Neural progenitor cell (in vitro differentiated cells): ENCODE measurements at regions not wholly inside any gene's neighbourhood (a gene's known extent, or its start where the extent isn't known, plus 50 kb on each side); places are given as distances from the start of the nearest gene placed in this dataset.

Source experiments
- DNase-seq: peaks from one replicate; pipeline ENCODE4 v3.0.0-alpha.2; 2016; ENCODE audit warnings: low spot score
- H2AFZ ChIP-seq: fragments of 200-600 bp; sonication (generic); replicated peaks from 2 replicates; pipeline ENCODE4 v1.6.1; 2016; ENCODE audit warnings: antibody characterized with exemption
- H3F3A ChIP-seq: fragments of 200-600 bp; sonication (generic); 2 replicates; pipeline ENCODE4 v1.6.1; 2016; ENCODE audit warnings: antibody characterized with exemption, low read depth
- H3K27ac ChIP-seq: fragments of 200-600 bp; sonication (generic); 2 replicates; pipeline ENCODE4 v1.5.1; 2016; ENCODE audit warnings: mild to moderate bottlenecking
- H3K27me3 ChIP-seq: fragments of 200-600 bp; sonication (generic); 2 replicates; pipeline ENCODE4 v1.6.1; 2016; ENCODE audit warnings: mild to moderate bottlenecking, moderate library complexity
- H3K36me3 ChIP-seq: fragments of 200-600 bp; sonication (generic); 2 replicates; pipeline ENCODE4 v1.5.1; 2016
- H3K4me1 ChIP-seq: fragments of 200-600 bp; sonication (generic); 2 replicates; pipeline ENCODE4 v1.6.1; 2016; ENCODE audit warnings: mixed run types
- H3K4me2 ChIP-seq: fragments of 200-600 bp; sonication (generic); 2 replicates; pipeline ENCODE4 v1.6.1; 2016
- H3K4me3 ChIP-seq: fragments of 200-600 bp; sonication (generic); 2 replicates; pipeline ENCODE4 v1.5.1; 2016
- H3K79me2 ChIP-seq: fragments of 200-600 bp; sonication (generic); 2 replicates; pipeline ENCODE4 v1.6.1; 2016; ENCODE audit warnings: low read depth
- H3K9ac ChIP-seq: fragments of 200-600 bp; sonication (generic); 2 replicates; pipeline ENCODE4 v1.6.1; 2016
- H3K9me3 ChIP-seq: fragments of 200-600 bp; sonication (generic); 2 replicates; pipeline ENCODE4 v1.5.1; 2016; ENCODE audit warnings: low read depth
- H4K20me1 ChIP-seq: fragments of 200-600 bp; sonication (generic); 2 replicates; pipeline ENCODE4 v1.6.1; 2016; ENCODE audit warnings: low read depth
- H3K27ac Mint-ChIP-seq: 3 replicates; pipeline ENCODE4 v1.8.0; 2021; ENCODE audit warnings: mixed read lengths
- H3K27me3 Mint-ChIP-seq: 2 replicates; pipeline ENCODE4 v1.8.0; 2022; ENCODE audit warnings: low read depth, mild to moderate bottlenecking, inconsistent platforms, moderate library complexity, mixed read lengths; ENCODE audit not compliant: insufficient read depth
- H3K36me3 Mint-ChIP-seq: 3 replicates; pipeline ENCODE4 v1.8.0; 2021; ENCODE audit warnings: mixed read lengths
- H3K4me1 Mint-ChIP-seq: 3 replicates; pipeline ENCODE4 v1.8.0; 2021; ENCODE audit warnings: mixed read lengths
- H3K4me3 Mint-ChIP-seq: 3 replicates; pipeline ENCODE4 v1.8.0; 2021; ENCODE audit warnings: mild to moderate bottlenecking, moderate library complexity, mixed read lengths
- H3K9me3 Mint-ChIP-seq: 3 replicates; pipeline ENCODE4 v1.8.0; 2020; ENCODE audit warnings: mixed read lengths
- CTCF ChIP-seq: fragments of 200-600 bp; sonication (generic); IDR thresholded peaks from 2 replicates; pipeline ENCODE4 v1.5.1; 2017; ENCODE audit warnings: antibody characterized with exemption, mild to moderate bottlenecking
- EZH2 ChIP-seq: fragments of 200-600 bp; sonication (generic); IDR thresholded peaks from 2 replicates; pipeline ENCODE4 v1.6.1; 2017; ENCODE audit warnings: antibody characterized with exemption, mild to moderate bottlenecking, moderate library complexity
- EZH2phosphoT487 ChIP-seq: fragments of 200-600 bp; sonication (generic); IDR thresholded peaks from 2 replicates; pipeline ENCODE4 v1.6.1; 2017; ENCODE audit warnings: antibody characterized with exemption

- H2AFZ ChIP-seq, result no peak overlapping the region
- H3K36me3 Mint-ChIP-seq, result no peaks in the 10 kb centered on the region
- TF ChIP-seq CTCF (no peak), EZH2phosphoT487 (no peak), EZH2 (no peak)
- H3K27ac Mint-ChIP-seq, result no peak overlapping the region
- H3K79me2 ChIP-seq, result no peaks in the 10 kb centered on the region
- H3K4me1 Mint-ChIP-seq, result peaks cover 6% of the 10 kb centered on the region
- H3K4me3 Mint-ChIP-seq, result no peak overlapping the region
- no peak overlapping the region for H3K4me2 ChIP-seq
- peaks cover 9% of the 10 kb centered on the region for H3K4me1 ChIP-seq
- no peaks in the 10 kb centered on the region for H3K9me3 ChIP-seq
- no peak overlapping the region for H3K9ac ChIP-seq
- H3K27ac ChIP-seq, result no peak overlapping the region
- H4K20me1 ChIP-seq, result no peaks in the 10 kb centered on the region
- no peak overlapping the region for H3K4me3 ChIP-seq
- peaks cover 9% of the 10 kb centered on the region for H3K9me3 Mint-ChIP-seq
- H3K27me3 Mint-ChIP-seq, result peaks cover 4% of the 10 kb centered on the region
- no peaks in the 10 kb centered on the region for H3K36me3 ChIP-seq
- no peaks in the 10 kb centered on the region for H3K27me3 ChIP-seq
- peaks cover 15% of the 10 kb centered on the region for H3F3A ChIP-seq
- no peak for DNase-seq
Measured at GRCh38 chr2:160876765-160877164, 283.5 kb upstream of the TANK start.

GRCh38 chr2:160878618-160879017 is 281.6 kb upstream of the TANK start:
- Histone ChIP-seq H4K20me1 (no peaks in the 10 kb centered on the region), H3K9ac (no peak overlapping the region), H3K4me2 (no peak overlapping the region), H3K27ac (peak overlapping the region; percentile 26), H3K79me2 (no peaks in the 10 kb centered on the region), H3K36me3 (no peaks in the 10 kb centered on the region), H2AFZ (no peak overlapping the region), H3K4me1 (peaks cover 9% of the 10 kb centered on the region), H3F3A (peaks cover 15% of the 10 kb centered on the region), H3K4me3 (no peak overlapping the region), H3K9me3 (no peaks in the 10 kb centered on the region), H3K27me3 (no peaks in the 10 kb centered on the region)
- Mint-ChIP-seq H3K9me3 (peaks cover 12% of the 10 kb centered on the region), H3K36me3 (no peaks in the 10 kb centered on the region), H3K4me3 (no peak overlapping the region), H3K4me1 (peaks cover 6% of the 10 kb centered on the region), H3K27me3 (peaks cover 2% of the 10 kb centered on the region), H3K27ac (peak overlapping the region; percentile 15)
- DNase-seq, result peak; percentile 68
- TF ChIP-seq CTCF (no peak), EZH2phosphoT487 (peak; percentile 98), EZH2 (no peak)

- Histone ChIP-seq H4K20me1 (no peaks in the 10 kb centered on the region), H3K4me1 (peaks cover 9% of the 10 kb centered on the region), H3K27me3 (no peaks in the 10 kb centered on the region), H3K4me2 (no peak overlapping the region), H3K4me3 (no peak overlapping the region), H3K36me3 (no peaks in the 10 kb centered on the region), H3K9ac (no peak overlapping the region), H3K27ac (no peak overlapping the region), H3F3A (peaks cover 13% of the 10 kb centered on the region), H3K79me2 (no peaks in the 10 kb centered on the region), H2AFZ (no peak overlapping the region), H3K9me3 (no peaks in the 10 kb centered on the region)
- Mint-ChIP-seq H3K9me3 (peaks cover 7% of the 10 kb centered on the region), H3K27ac (no peak overlapping the region), H3K36me3 (no peaks in the 10 kb centered on the region), H3K27me3 (no peaks in the 10 kb centered on the region), H3K4me1 (peaks cover 6% of the 10 kb centered on the region), H3K4me3 (no peak overlapping the region)
- TF ChIP-seq CTCF (no peak), EZH2phosphoT487 (no peak), EZH2 (no peak)
- DNase-seq, result no peak
Measured at GRCh38 chr2:160882906-160883305, 277.3 kb upstream of the TANK start.
